ENCODE measurements at regions not wholly inside any gene's neighbourhood (a gene's known extent, or its start where the extent isn't known, plus 50 kb on each side); places are given as distances from the start of the nearest gene placed in this dataset.

DNA sequence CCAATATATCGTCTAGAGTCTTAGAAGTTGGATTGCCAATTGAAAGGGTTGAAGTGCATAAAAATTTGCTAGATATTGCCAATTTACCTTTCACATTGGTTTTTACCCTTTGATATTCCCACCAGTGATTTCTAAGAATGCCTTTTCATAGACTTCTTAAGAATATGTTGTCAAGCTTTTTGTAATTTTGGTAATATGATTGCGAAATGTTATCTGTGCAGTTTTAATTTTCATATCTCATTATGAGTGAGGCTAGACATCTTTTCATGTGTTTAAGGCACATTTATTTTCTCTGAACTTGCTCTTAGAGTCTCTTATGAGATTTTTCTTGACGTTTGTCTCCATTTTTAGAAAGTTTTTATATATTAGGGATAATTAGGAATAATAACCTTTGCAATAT, 567.2 kb downstream of the CCSER2 start:
- Histone ChIP-seq H3K36me3 (ENCODE audit: control insufficient read depth, insufficient read depth, low read length) (no peaks in the 10 kb centered on the region), H3K4me3 (ENCODE audit: low read depth, low read length) (no peak overlapping the region), H3K27ac (ENCODE audit: low read depth, low read length) (no peak overlapping the region), H3K27me3 (ENCODE audit: control insufficient read depth, insufficient read depth, low read length) (no peaks in the 10 kb centered on the region), H3K4me1 (ENCODE audit: control insufficient read depth, insufficient read depth, low read length) (no peaks in the 10 kb centered on the region), H3K9ac (ENCODE audit: low read length) (no peak overlapping the region), H3K9me3 (ENCODE audit: control insufficient read depth, insufficient read depth, low read depth, low read length) (no peaks in the 10 kb centered on the region)

DNA sequence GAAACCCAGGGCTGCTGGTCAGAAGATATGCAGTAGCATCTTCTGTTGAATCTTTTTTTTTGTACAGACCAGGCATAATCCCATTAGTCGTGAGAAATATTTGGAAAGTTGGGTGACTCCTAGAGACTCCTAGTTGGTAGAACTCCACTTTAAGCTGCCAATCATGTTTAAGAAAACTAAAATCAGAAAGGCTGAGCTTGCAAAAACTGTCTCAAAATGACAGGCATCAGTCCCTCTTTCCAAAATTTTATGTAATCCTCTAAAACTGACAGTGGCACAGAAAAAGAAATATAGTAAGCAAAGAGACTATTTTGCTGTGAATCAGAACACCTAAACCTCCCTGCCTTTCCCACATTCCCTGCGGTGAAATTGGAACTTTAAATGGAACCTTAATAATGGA, 568.5 kb downstream of the CCSER2 start:
- Histone ChIP-seq H3K27ac (ENCODE audit: low read depth, low read length) (no peak overlapping the region), H3K36me3 (ENCODE audit: control insufficient read depth, insufficient read depth, low read length) (no peaks in the 10 kb centered on the region), H3K4me1 (ENCODE audit: control insufficient read depth, insufficient read depth, low read length) (no peaks in the 10 kb centered on the region), H3K9me3 (ENCODE audit: control insufficient read depth, insufficient read depth, low read depth, low read length) (no peaks in the 10 kb centered on the region), H3K9ac (ENCODE audit: low read length) (no peak overlapping the region), H3K4me3 (ENCODE audit: low read depth, low read length) (no peak overlapping the region), H3K27me3 (ENCODE audit: control insufficient read depth, insufficient read depth, low read length) (no peaks in the 10 kb centered on the region)

DNA sequence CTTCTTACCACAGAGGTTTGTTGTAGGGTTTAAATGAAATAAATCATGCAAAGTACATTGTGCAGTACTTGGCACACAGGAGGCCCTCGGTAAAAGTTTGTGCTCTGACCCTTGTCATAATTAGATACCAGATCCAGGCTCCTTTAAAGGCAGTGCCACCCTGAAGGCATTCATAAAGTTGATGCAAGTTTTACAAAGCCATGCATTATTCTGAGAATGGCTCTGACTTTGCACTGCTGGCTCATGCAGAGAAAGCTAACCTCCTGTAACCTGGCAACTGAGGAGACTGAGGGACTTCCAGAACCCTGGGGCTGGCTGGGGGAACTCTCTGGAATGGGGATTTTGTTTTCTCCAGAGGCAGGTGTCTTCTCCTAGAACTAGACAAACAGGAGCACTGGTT, 570.9 kb downstream of the CCSER2 start:
- Histone ChIP-seq H3K36me3 (ENCODE audit: control insufficient read depth, insufficient read depth, low read length) (no peaks in the 10 kb centered on the region), H3K27ac (ENCODE audit: low read depth, low read length) (no peak overlapping the region), H3K9ac (ENCODE audit: low read length) (no peak overlapping the region), H3K4me3 (ENCODE audit: low read depth, low read length) (no peak overlapping the region), H3K9me3 (ENCODE audit: control insufficient read depth, insufficient read depth, low read depth, low read length) (no peaks in the 10 kb centered on the region), H3K27me3 (ENCODE audit: control insufficient read depth, insufficient read depth, low read length) (no peaks in the 10 kb centered on the region), H3K4me1 (ENCODE audit: control insufficient read depth, insufficient read depth, low read length) (peaks cover 6% of the 10 kb centered on the region; the same call in 1 of the 2 replicates)

GRCh38 chr10:84900141-84900540, 571.8 kb downstream of the CCSER2 start:
- Histone ChIP-seq H3K9ac (ENCODE audit: low read length) (no peak overlapping the region), H3K27ac (ENCODE audit: low read depth, low read length) (no peak overlapping the region)

GRCh38 chr10:84901885-84902284, 573.5 kb downstream of the CCSER2 start:
- no peak overlapping the region for H3K27ac ChIP-seq (ENCODE audit: low read depth, low read length)
- H3K36me3 ChIP-seq (ENCODE audit: control insufficient read depth, insufficient read depth, low read length) = no peaks in the 10 kb centered on the region
- H3K9ac ChIP-seq (ENCODE audit: low read length) = no peak overlapping the region
- no peaks in the 10 kb centered on the region for H3K9me3 ChIP-seq (ENCODE audit: control insufficient read depth, insufficient read depth, low read depth, low read length)
- no peaks in the 10 kb centered on the region for H3K27me3 ChIP-seq (ENCODE audit: control insufficient read depth, insufficient read depth, low read length)
- no peak overlapping the region for H3K4me3 ChIP-seq (ENCODE audit: low read depth, low read length)
- H3K4me1 ChIP-seq (ENCODE audit: control insufficient read depth, insufficient read depth, low read length) = peaks cover 6% of the 10 kb centered on the region; the same call in 1 of the 2 replicates

More at GRCh38 chr10:84900141-84900540, 571.8 kb downstream of the CCSER2 start:
- no peaks in the 10 kb centered on the region for H3K36me3 ChIP-seq (ENCODE audit: control insufficient read depth, insufficient read depth, low read length)
- H3K4me3 ChIP-seq (ENCODE audit: low read depth, low read length) = no peak overlapping the region
- no peaks in the 10 kb centered on the region for H3K9me3 ChIP-seq (ENCODE audit: control insufficient read depth, insufficient read depth, low read depth, low read length)
- H3K4me1 ChIP-seq (ENCODE audit: control insufficient read depth, insufficient read depth, low read length) = peaks cover 6% of the 10 kb centered on the region; the same call in 1 of the 2 replicates
- H3K27me3 ChIP-seq (ENCODE audit: control insufficient read depth, insufficient read depth, low read length) = no peaks in the 10 kb centered on the region

- Histone ChIP-seq H3K27me3 (ENCODE audit: control insufficient read depth, insufficient read depth, low read length) (no peaks in the 10 kb centered on the region), H3K9me3 (ENCODE audit: control insufficient read depth, insufficient read depth, low read depth, low read length) (no peaks in the 10 kb centered on the region), H3K27ac (ENCODE audit: low read depth, low read length) (no peak overlapping the region), H3K9ac (ENCODE audit: low read length) (no peak overlapping the region), H3K36me3 (ENCODE audit: control insufficient read depth, insufficient read depth, low read length) (no peaks in the 10 kb centered on the region), H3K4me1 (ENCODE audit: control insufficient read depth, insufficient read depth, low read length) (peaks cover 6% of the 10 kb centered on the region; the same call in 1 of the 2 replicates), H3K4me3 (ENCODE audit: low read depth, low read length) (no peak overlapping the region)
These were observed 574.2 kb downstream of the CCSER2 start for GRCh38 chr10:84902553-84902952.

DNA sequence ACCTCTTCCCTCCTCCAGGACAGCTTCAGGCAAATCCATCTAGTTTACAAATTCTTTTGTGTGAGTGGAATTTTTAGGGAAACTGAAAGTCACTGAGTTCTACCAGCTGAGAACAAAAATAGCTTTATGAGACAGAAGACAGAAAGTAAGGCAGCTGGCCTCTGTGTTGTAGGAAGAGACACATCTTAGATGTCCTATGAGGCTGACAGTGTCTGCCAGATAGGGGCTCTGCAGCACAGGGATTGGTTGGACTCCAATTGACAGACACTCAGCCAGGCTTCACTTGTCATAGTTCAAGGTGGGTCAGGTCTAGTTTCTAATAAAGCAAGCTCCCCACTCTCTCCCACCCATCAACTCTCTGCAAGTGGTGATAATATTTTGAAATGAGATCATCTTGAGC, 574.9 kb downstream of the CCSER2 start:
- Histone ChIP-seq H3K4me1 (ENCODE audit: control insufficient read depth, insufficient read depth, low read length) (peaks cover 6% of the 10 kb centered on the region; the same call in 1 of the 2 replicates), H3K9ac (ENCODE audit: low read length) (no peak overlapping the region), H3K27me3 (ENCODE audit: control insufficient read depth, insufficient read depth, low read length) (no peaks in the 10 kb centered on the region), H3K9me3 (ENCODE audit: control insufficient read depth, insufficient read depth, low read depth, low read length) (no peaks in the 10 kb centered on the region), H3K4me3 (ENCODE audit: low read depth, low read length) (no peak overlapping the region), H3K36me3 (ENCODE audit: control insufficient read depth, insufficient read depth, low read length) (no peaks in the 10 kb centered on the region), H3K27ac (ENCODE audit: low read depth, low read length) (no peak overlapping the region)

GRCh38 chr10:84907461-84908009, 579.1 kb downstream of the CCSER2 start:
- no peak overlapping the region for H3K9ac ChIP-seq (ENCODE audit: low read length)
- H3K36me3 ChIP-seq (ENCODE audit: control insufficient read depth, insufficient read depth, low read length) = no peaks in the 10 kb centered on the region
- H3K4me3 ChIP-seq (ENCODE audit: low read depth, low read length) = no peak overlapping the region
- H3K4me1 ChIP-seq (ENCODE audit: control insufficient read depth, insufficient read depth, low read length) = peaks cover 1% of the 10 kb centered on the region; the same call in 1 of the 2 replicates
- H3K9me3 ChIP-seq (ENCODE audit: control insufficient read depth, insufficient read depth, low read depth, low read length) = no peaks in the 10 kb centered on the region
- H3K27me3 ChIP-seq (ENCODE audit: control insufficient read depth, insufficient read depth, low read length) = no peaks in the 10 kb centered on the region
- no peak overlapping the region for H3K27ac ChIP-seq (ENCODE audit: low read depth, low read length)

DNA sequence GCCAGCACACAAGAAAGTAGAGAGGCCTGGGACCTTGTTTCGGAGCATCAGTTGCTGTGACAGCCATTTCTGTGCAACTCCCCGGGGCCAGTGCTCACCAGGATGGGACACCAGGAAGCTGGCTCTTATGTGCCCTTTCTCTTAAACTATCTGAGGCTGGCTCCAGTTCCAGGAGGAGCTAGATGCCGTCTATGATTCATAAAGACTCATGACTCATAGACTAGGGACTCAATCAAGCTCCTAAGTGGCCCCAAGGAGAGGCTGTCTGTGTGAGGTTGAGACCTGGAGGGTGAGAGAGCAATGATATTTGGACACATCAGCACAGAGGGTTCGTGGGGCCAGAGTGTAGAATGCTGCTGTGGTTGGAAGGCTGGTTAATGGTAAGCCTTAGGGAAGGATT, 580.1 kb downstream of the CCSER2 start:
- Histone ChIP-seq H3K9ac (ENCODE audit: low read length) (no peak overlapping the region), H3K27me3 (ENCODE audit: control insufficient read depth, insufficient read depth, low read length) (no peaks in the 10 kb centered on the region), H3K36me3 (ENCODE audit: control insufficient read depth, insufficient read depth, low read length) (no peaks in the 10 kb centered on the region), H3K4me1 (ENCODE audit: control insufficient read depth, insufficient read depth, low read length) (no peaks in the 10 kb centered on the region), H3K4me3 (ENCODE audit: low read depth, low read length) (no peak overlapping the region), H3K9me3 (ENCODE audit: control insufficient read depth, insufficient read depth, low read depth, low read length) (no peaks in the 10 kb centered on the region), H3K27ac (ENCODE audit: low read depth, low read length) (no peak overlapping the region)

- Histone ChIP-seq H3K4me1 (ENCODE audit: control insufficient read depth, insufficient read depth, low read length) (no peaks in the 10 kb centered on the region), H3K36me3 (ENCODE audit: control insufficient read depth, insufficient read depth, low read length) (no peaks in the 10 kb centered on the region), H3K27ac (ENCODE audit: low read depth, low read length) (no peak overlapping the region), H3K27me3 (ENCODE audit: control insufficient read depth, insufficient read depth, low read length) (no peaks in the 10 kb centered on the region), H3K4me3 (ENCODE audit: low read depth, low read length) (no peak overlapping the region), H3K9me3 (ENCODE audit: control insufficient read depth, insufficient read depth, low read depth, low read length) (0 out of 2 replicates have a peak, but pooled peaks cover 2% of the 10 kb centered on the region), H3K9ac (ENCODE audit: low read length) (no peak overlapping the region)
These were observed 593.3 kb downstream of the CCSER2 start for GRCh38 chr10:84921701-84922100.

GRCh38 chr10:84924131-84924530, 595.7 kb downstream of the CCSER2 start:
- Histone ChIP-seq H3K27ac (ENCODE audit: low read depth, low read length) (no peak overlapping the region), H3K9ac (ENCODE audit: low read length) (no peak overlapping the region), H3K4me3 (ENCODE audit: low read depth, low read length) (no peak overlapping the region), H3K36me3 (ENCODE audit: control insufficient read depth, insufficient read depth, low read length) (no peaks in the 10 kb centered on the region), H3K27me3 (ENCODE audit: control insufficient read depth, insufficient read depth, low read length) (no peaks in the 10 kb centered on the region), H3K4me1 (ENCODE audit: control insufficient read depth, insufficient read depth, low read length) (no peaks in the 10 kb centered on the region), H3K9me3 (ENCODE audit: control insufficient read depth, insufficient read depth, low read depth, low read length) (0 out of 2 replicates have a peak, but pooled peaks cover under 1% of the 10 kb centered on the region)

Measured in HUES6 (cell line).